Cardiac fibroblast (primary cell): ENCODE measurements at regions not wholly inside any gene's neighbourhood (a gene's known extent, or its start where the extent isn't known, plus 50 kb on each side); places are given as distances from the start of the nearest gene placed in this dataset.
"Not testable (repeated sequence)": the region's sequence is repeated elsewhere in the genome, so short reads cannot be mapped to it uniquely, and the experiment has no call there.

Source experiments
- DNase-seq, 2 donors: peaks; one replicate each; pipeline versions ENCODE4 v3.0.0 to v3.0.0-alpha.2; 2010; ENCODE audit warnings: low read depth in 2 of 2
- H3K4me3 ChIP-seq, 2 donors: replicated peaks in 1 of 2; 1 replicate in 1 of 2; 2 replicates in 1 of 2; pipeline ENCODE4 v1.5.1; 2011; ENCODE audit warnings: low read depth in 2 of 2, low read length in 2 of 2, mild to moderate bottlenecking in 2 of 2, moderate library complexity in 1 of 2
- TF ChIP-seq, protein P1 (sequence below): IDR thresholded peaks from one replicate; pipeline ENCODE4 v1.5.1; 2011; ENCODE audit warnings: low read depth, mild to moderate bottlenecking, low read length, inconsistent platforms

- H3K4me3 ChIP-seq, result no peak overlapping the region
- no peak for DNase-seq
- TF ChIP-seq, protein P1, sequence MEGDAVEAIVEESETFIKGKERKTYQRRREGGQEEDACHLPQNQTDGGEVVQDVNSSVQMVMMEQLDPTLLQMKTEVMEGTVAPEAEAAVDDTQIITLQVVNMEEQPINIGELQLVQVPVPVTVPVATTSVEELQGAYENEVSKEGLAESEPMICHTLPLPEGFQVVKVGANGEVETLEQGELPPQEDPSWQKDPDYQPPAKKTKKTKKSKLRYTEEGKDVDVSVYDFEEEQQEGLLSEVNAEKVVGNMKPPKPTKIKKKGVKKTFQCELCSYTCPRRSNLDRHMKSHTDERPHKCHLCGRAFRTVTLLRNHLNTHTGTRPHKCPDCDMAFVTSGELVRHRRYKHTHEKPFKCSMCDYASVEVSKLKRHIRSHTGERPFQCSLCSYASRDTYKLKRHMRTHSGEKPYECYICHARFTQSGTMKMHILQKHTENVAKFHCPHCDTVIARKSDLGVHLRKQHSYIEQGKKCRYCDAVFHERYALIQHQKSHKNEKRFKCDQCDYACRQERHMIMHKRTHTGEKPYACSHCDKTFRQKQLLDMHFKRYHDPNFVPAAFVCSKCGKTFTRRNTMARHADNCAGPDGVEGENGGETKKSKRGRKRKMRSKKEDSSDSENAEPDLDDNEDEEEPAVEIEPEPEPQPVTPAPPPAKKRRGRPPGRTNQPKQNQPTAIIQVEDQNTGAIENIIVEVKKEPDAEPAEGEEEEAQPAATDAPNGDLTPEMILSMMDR, result no peak
Observed at GRCh38 chr3:15998911-15999310, 175.6 kb upstream of the GALNT15 start.

- TF ChIP-seq, protein P1, result no peak
- no peak for DNase-seq
- H3K4me3 ChIP-seq, result no peak overlapping the region
Observed at GRCh38 chr3:16004812-16005211, 169.7 kb upstream of the GALNT15 start.

DNA sequence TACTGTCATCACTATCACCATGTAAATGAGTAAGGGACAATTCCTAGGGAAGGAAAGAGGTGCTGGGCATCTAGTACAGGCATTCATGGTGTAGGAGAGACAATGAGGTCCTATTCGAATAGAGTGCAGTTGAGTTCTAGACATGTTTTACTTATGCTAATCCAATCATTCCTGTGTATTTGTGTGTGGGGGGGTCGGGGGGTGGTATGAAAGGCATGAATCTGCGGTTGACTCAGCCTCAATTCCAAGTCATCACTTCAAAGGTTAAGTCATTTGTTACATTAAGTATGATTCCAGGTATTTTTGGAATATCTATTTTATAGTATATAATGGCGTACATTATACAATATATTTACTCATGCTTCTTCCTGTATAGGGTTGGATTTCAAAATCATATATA is 163.1 kb upstream of the GALNT15 start:
- TF ChIP-seq, protein P1, result no peak
- peak in 1 of 2 donors; percentile 19 for DNase-seq
- H3K4me3 ChIP-seq, result no peak overlapping the region

DNA sequence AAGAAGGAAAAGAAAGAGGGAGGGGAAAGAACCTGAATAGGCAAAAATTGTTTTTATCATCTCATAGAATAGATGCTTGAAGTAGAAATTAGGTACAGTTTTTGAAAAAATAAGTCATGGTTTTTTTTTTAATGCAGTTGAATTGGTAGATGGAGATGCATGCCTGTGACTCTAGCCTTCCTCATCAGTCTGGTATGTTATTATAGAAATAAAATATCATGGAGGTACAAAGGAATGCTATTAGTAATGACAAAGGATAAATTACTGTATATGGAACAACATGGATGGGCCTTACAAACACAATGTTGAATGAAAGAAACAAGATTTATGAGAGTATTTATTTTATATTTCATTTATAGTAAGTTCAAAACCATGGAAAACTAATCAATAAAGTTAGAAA is 162.4 kb upstream of the GALNT15 start:
- no peak overlapping the region for H3K4me3 ChIP-seq
- TF ChIP-seq, protein P1, result no peak
- peak in 1 of 2 donors; percentile 77 for DNase-seq

GRCh38 chr3:16013568-16013967 is 160.9 kb upstream of the GALNT15 start:
- peak; percentile 12 to 47 for DNase-seq
- TF ChIP-seq, protein P1, result no peak
- H3K4me3 ChIP-seq, result no peak overlapping the region

GRCh38 chr3:16021801-16022200 is 152.7 kb upstream of the GALNT15 start:
- DNase-seq, result not testable (repeated sequence)

DNA sequence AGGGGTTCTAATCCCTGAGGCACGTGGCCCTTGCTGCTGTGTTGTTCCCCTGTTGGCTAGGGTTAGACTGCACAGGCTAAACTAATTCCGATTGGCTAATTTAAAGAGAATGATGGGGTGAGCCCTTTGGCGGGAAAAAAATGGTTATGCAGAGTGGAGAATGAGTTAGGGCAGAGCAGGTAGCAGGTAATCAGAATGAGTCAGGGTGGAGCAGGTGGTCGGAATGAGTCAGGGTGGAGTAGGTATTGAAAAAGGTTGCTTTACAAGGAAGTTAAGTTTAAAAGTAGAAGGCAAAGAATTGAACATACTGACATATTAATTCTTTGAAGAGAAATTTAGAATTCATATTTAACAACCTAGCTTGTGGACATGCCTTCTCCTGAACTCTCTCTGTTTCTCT is 150.6 kb upstream of the GALNT15 start:
- not testable (repeated sequence) for H3K4me3 ChIP-seq, DNase-seq

More at GRCh38 chr3:16021801-16022200, 152.7 kb upstream of the GALNT15 start:
- H3K4me3 ChIP-seq, result not testable (repeated sequence)

GRCh38 chr3:16024548-16024947 is 149.9 kb upstream of the GALNT15 start:
- no peak overlapping the region for H3K4me3 ChIP-seq
- no peak for DNase-seq
- TF ChIP-seq, protein P1, result no peak
